Skeletal muscle tissue (tissue), 3 donors: ENCODE measurements at regions not wholly inside any gene's neighbourhood (a gene's known extent, or its start where the extent isn't known, plus 50 kb on each side); places are given as distances from the start of the nearest gene placed in this dataset.
"Not testable (repeated sequence)": the region's sequence is repeated elsewhere in the genome, so short reads cannot be mapped to it uniquely, and the experiment has no call there.

Source experiments
- H3K27ac ChIP-seq: one replicate; pipeline ENCODE4 v1.7.0; 2013; ENCODE audit warnings: mild to moderate bottlenecking, low read depth, low read length, inconsistent platforms
- H3K27me3 ChIP-seq, 3 donors: one replicate each; pipeline ENCODE4 v1.7.0; 2013; ENCODE audit warnings: low read length in 3 of 3; ENCODE audit not compliant: control insufficient read depth in 3 of 3, insufficient read depth in 3 of 3
- H3K36me3 ChIP-seq, 3 donors: one replicate each; pipeline ENCODE4 v1.7.0; 2013; ENCODE audit warnings: low read length in 3 of 3; ENCODE audit not compliant: control insufficient read depth in 3 of 3, insufficient read depth in 3 of 3
- H3K4me1 ChIP-seq, 3 donors: one replicate each; pipeline ENCODE4 v1.7.0; 2013; ENCODE audit warnings: low read length in 3 of 3, mild to moderate bottlenecking in 3 of 3; ENCODE audit not compliant: control insufficient read depth in 3 of 3, insufficient read depth in 3 of 3
- H3K4me3 ChIP-seq, 3 donors: one replicate each; pipeline ENCODE4 v1.7.0; 2013; ENCODE audit warnings: low read length in 3 of 3
- H3K9ac ChIP-seq, 3 donors: one replicate each; pipeline ENCODE4 v1.7.0; 2013; ENCODE audit warnings: low read length in 3 of 3, mild to moderate bottlenecking in 3 of 3, moderate library complexity in 2 of 3, low read depth in 1 of 3
- H3K9me3 ChIP-seq, 3 donors: one replicate each; pipeline ENCODE4 v1.7.0; 2013; ENCODE audit warnings: low read length in 3 of 3; ENCODE audit not compliant: control insufficient read depth in 3 of 3
- donor health status: Osteomylitis.

GRCh38 chr4:65998807-65999517 lies 328.7 kb upstream of the EPHA5 start:
- not testable (repeated sequence) for H3K27ac ChIP-seq, H3K4me3 ChIP-seq, H3K9me3 ChIP-seq, H3K27me3 ChIP-seq, H3K36me3 ChIP-seq, H3K4me1 ChIP-seq, H3K9ac ChIP-seq

- Histone ChIP-seq H3K27ac (no peak overlapping the region), H3K4me3 (no peak overlapping the region), H3K27me3 (no peaks in the 10 kb centered on the region), H3K36me3 (no peaks in the 10 kb centered on the region), H3K4me1 (no peaks in the 10 kb centered on the region), H3K9me3 (no peaks in the 10 kb centered on the region), H3K9ac (no peak overlapping the region)
These were observed 312.8 kb upstream of the EPHA5 start for GRCh38 chr4:65983061-65983460.

GRCh38 chr4:65976287-65976686 lies 306.0 kb upstream of the EPHA5 start:
- no peak overlapping the region for H3K4me3 ChIP-seq
- no peaks in the 10 kb centered on the region for H3K36me3 ChIP-seq
- H3K4me1 ChIP-seq, result no peaks in the 10 kb centered on the region
- H3K9ac ChIP-seq, result no peak overlapping the region
- no peaks in the 10 kb centered on the region for H3K27me3 ChIP-seq
- H3K9me3 ChIP-seq, result peaks cover 0 to 8% (median 0%) of the 10 kb centered on the region in 3 donors
- no peak overlapping the region for H3K27ac ChIP-seq

GRCh38 chr4:65973186-65973585 lies 302.9 kb upstream of the EPHA5 start:
- H3K27me3 ChIP-seq, result no peaks in the 10 kb centered on the region
- no peak overlapping the region for H3K4me3 ChIP-seq
- H3K9ac ChIP-seq, result no peak overlapping the region
- H3K36me3 ChIP-seq, result no peaks in the 10 kb centered on the region
- H3K27ac ChIP-seq, result no peak overlapping the region
- peaks cover 0 to 8% (median 0%) of the 10 kb centered on the region in 3 donors for H3K9me3 ChIP-seq
- H3K4me1 ChIP-seq, result no peaks in the 10 kb centered on the region

- H3K9me3 ChIP-seq, result peaks cover 0 to 5% (median 0%) of the 10 kb centered on the region in 3 donors
- no peaks in the 10 kb centered on the region for H3K27me3 ChIP-seq
- no peaks in the 10 kb centered on the region for H3K4me1 ChIP-seq
- no peak overlapping the region for H3K9ac ChIP-seq
- H3K4me3 ChIP-seq, result no peak overlapping the region
- H3K36me3 ChIP-seq, result no peaks in the 10 kb centered on the region
- no peak overlapping the region for H3K27ac ChIP-seq
These were observed 301.4 kb upstream of the EPHA5 start for GRCh38 chr4:65971686-65972085.

- Histone ChIP-seq H3K36me3 (no peaks in the 10 kb centered on the region), H3K4me1 (no peaks in the 10 kb centered on the region), H3K27me3 (no peaks in the 10 kb centered on the region), H3K27ac (no peak overlapping the region), H3K4me3 (no peak overlapping the region), H3K9me3 (no peaks in the 10 kb centered on the region), H3K9ac (no peak overlapping the region)
These were observed 298.7 kb upstream of the EPHA5 start for GRCh38 chr4:65968831-65969558.

- H3K4me1 ChIP-seq, result no peaks in the 10 kb centered on the region
These were observed 290.5 kb upstream of the EPHA5 start for GRCh38 chr4:65960751-65961150.

GRCh38 chr4:65954416-65954815 lies 284.1 kb upstream of the EPHA5 start:
- Histone ChIP-seq H3K36me3 (no peaks in the 10 kb centered on the region), H3K27me3 (no peaks in the 10 kb centered on the region), H3K9ac (no peak overlapping the region), H3K9me3 (no peaks in the 10 kb centered on the region), H3K4me3 (no peak overlapping the region), H3K4me1 (no peaks in the 10 kb centered on the region), H3K27ac (no peak overlapping the region)

More at GRCh38 chr4:65960751-65961150, 290.5 kb upstream of the EPHA5 start:
- H3K9ac ChIP-seq, result no peak overlapping the region
- H3K27me3 ChIP-seq, result no peaks in the 10 kb centered on the region
- no peak overlapping the region for H3K27ac ChIP-seq
- H3K4me3 ChIP-seq, result no peak overlapping the region
- no peaks in the 10 kb centered on the region for H3K36me3 ChIP-seq
- H3K9me3 ChIP-seq, result no peaks in the 10 kb centered on the region

GRCh38 chr4:65951177-65951576 lies 280.9 kb upstream of the EPHA5 start:
- Histone ChIP-seq H3K9ac (no peak overlapping the region), H3K4me1 (no peaks in the 10 kb centered on the region), H3K27ac (no peak overlapping the region), H3K36me3 (no peaks in the 10 kb centered on the region), H3K27me3 (no peaks in the 10 kb centered on the region), H3K9me3 (no peaks in the 10 kb centered on the region), H3K4me3 (no peak overlapping the region)

- H3K27me3 ChIP-seq, result no peaks in the 10 kb centered on the region
- H3K9me3 ChIP-seq, result no peaks in the 10 kb centered on the region
- H3K27ac ChIP-seq, result no peak overlapping the region
- H3K4me1 ChIP-seq, result no peaks in the 10 kb centered on the region
- no peaks in the 10 kb centered on the region for H3K36me3 ChIP-seq
- no peak overlapping the region for H3K4me3 ChIP-seq
- no peak overlapping the region for H3K9ac ChIP-seq
These were observed 272.8 kb upstream of the EPHA5 start for GRCh38 chr4:65943076-65943475.
